Activated naive CD4-positive, alpha-beta T cell treated with anti-CD3 and anti-CD28 coated beads, Interleukin-2, amount 50 U/mL, for 24 hours (primary cell): ENCODE measurements at regions not wholly inside any gene's neighbourhood (a gene's known extent, or its start where the extent isn't known, plus 50 kb on each side); places are given as distances from the start of the nearest gene placed in this dataset.

Experiments used
- H3K27ac Mint-ChIP-seq: one replicate; pipeline ENCODE4 v1.8.0; 2021; ENCODE audit warnings: mild to moderate bottlenecking, mixed read lengths
- H3K27me3 Mint-ChIP-seq: one replicate; pipeline ENCODE4 v1.8.0; 2021; ENCODE audit warnings: mixed read lengths
- H3K36me3 Mint-ChIP-seq: one replicate; pipeline ENCODE4 v1.8.0; 2021; ENCODE audit warnings: mixed read lengths
- H3K4me1 Mint-ChIP-seq: one replicate; pipeline ENCODE4 v1.8.0; 2021; ENCODE audit warnings: mixed read lengths
- H3K4me3 Mint-ChIP-seq: one replicate; pipeline ENCODE4 v1.8.0; 2021; ENCODE audit warnings: mild to moderate bottlenecking, mixed read lengths
- H3K9me3 Mint-ChIP-seq: one replicate; pipeline ENCODE4 v1.8.0; 2021; ENCODE audit warnings: mixed read lengths

DNA sequence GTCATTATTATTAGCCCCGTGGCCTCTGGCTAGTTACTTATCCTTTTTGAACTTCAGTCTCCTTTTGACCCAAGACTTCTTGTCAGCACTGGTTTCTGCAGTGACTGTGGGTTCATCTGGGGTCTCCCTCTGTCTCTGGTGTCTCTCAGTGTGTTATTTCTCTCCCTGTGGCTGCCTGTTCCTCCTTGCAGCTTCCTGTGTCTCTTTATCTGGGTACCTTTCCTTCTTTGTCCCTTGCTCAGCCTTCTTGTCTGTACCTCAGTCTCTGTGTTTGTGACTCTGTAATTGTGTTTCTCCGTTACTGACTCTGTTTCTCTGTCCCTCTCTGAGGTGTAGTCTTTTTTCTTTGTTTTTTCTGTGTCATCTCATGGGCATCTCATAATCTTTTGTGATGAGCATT, 102.6 kb upstream of the CDH11 start:
- H3K27ac Mint-ChIP-seq = no peak overlapping the region
- H3K4me1 Mint-ChIP-seq = no peaks in the 10 kb centered on the region
- peaks cover 6% of the 10 kb centered on the region for H3K9me3 Mint-ChIP-seq
- no peaks in the 10 kb centered on the region for H3K36me3 Mint-ChIP-seq
- H3K4me3 Mint-ChIP-seq = no peak overlapping the region
- no peaks in the 10 kb centered on the region for H3K27me3 Mint-ChIP-seq

- Mint-ChIP-seq H3K4me3 (no peak overlapping the region), H3K9me3 (no peaks in the 10 kb centered on the region), H3K27ac (no peak overlapping the region), H3K36me3 (no peaks in the 10 kb centered on the region), H3K27me3 (no peaks in the 10 kb centered on the region), H3K4me1 (no peaks in the 10 kb centered on the region)
Observed at GRCh38 chr16:65223335-65223734, 101.5 kb upstream of the CDH11 start.

DNA sequence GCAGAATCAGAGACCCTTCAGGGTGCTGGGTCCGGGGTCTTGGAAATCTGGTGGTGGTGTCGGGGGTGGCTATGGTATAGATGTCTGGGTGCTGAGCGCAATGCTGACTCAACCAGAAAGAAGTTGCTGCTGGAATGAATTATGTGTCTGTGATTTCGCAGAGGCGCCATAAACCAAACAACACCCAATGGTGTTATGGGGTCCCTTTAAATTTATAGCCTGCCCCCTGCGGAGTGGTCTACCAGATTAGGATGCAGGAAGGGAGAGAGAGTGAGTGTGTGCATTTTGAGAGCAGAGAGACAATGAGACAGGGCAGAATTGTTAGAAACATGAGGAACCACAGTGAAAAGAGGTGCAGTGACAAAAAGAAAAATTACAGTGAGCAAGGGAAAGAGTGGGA, 100.7 kb upstream of the CDH11 start:
- Mint-ChIP-seq H3K9me3 (no peaks in the 10 kb centered on the region), H3K36me3 (no peaks in the 10 kb centered on the region), H3K27me3 (no peaks in the 10 kb centered on the region), H3K4me3 (no peak overlapping the region), H3K4me1 (no peaks in the 10 kb centered on the region), H3K27ac (no peak overlapping the region)

DNA sequence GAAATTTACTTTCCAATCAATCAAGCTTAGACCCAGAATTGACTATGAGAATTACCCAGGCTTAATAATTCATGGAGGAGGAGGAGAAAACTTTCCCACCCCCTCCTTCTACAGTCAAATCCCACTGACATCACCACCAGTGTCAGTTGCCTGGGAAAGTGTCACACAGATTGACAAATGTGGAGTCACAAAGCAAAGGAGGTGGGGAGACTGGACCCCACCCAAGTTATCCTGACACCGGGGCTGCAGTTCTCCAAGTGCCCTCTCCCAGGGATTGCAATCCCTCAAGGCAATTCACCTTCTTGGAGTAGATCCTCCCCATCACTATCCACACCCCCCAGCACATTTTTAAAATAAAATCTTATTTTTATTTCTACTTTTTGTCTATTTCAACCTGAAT, 100.2 kb upstream of the CDH11 start:
- H3K27me3 Mint-ChIP-seq = no peaks in the 10 kb centered on the region
- H3K36me3 Mint-ChIP-seq = no peaks in the 10 kb centered on the region
- no peak overlapping the region for H3K4me3 Mint-ChIP-seq
- no peak overlapping the region for H3K27ac Mint-ChIP-seq
- no peaks in the 10 kb centered on the region for H3K4me1 Mint-ChIP-seq
- no peaks in the 10 kb centered on the region for H3K9me3 Mint-ChIP-seq

- no peaks in the 10 kb centered on the region for H3K27me3 Mint-ChIP-seq
- H3K9me3 Mint-ChIP-seq = no peaks in the 10 kb centered on the region
- no peaks in the 10 kb centered on the region for H3K36me3 Mint-ChIP-seq
- H3K4me1 Mint-ChIP-seq = no peaks in the 10 kb centered on the region
- no peak overlapping the region for H3K27ac Mint-ChIP-seq
- no peak overlapping the region for H3K4me3 Mint-ChIP-seq
Observed at GRCh38 chr16:65219786-65220185, 97.9 kb upstream of the CDH11 start.

DNA sequence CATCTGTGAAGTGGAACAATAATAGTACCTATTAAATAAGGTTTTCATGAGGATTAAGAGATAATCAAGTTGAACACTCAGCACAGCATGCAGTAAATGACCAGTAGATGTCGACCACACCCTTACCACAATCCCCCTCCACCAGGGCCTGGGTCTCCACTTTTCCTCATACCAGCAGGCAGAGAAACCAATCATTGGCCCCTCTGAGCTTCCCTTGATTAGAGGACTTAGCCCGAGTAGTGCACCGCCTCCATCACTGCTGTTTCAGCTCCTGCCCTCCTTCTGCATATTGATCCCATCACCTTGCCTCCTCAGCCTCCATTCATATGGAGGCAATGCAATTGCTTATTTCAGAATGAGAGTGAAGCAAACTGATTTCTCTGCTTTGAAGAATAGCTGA, 96.5 kb upstream of the CDH11 start:
- H3K27ac Mint-ChIP-seq = no peak overlapping the region

DNA sequence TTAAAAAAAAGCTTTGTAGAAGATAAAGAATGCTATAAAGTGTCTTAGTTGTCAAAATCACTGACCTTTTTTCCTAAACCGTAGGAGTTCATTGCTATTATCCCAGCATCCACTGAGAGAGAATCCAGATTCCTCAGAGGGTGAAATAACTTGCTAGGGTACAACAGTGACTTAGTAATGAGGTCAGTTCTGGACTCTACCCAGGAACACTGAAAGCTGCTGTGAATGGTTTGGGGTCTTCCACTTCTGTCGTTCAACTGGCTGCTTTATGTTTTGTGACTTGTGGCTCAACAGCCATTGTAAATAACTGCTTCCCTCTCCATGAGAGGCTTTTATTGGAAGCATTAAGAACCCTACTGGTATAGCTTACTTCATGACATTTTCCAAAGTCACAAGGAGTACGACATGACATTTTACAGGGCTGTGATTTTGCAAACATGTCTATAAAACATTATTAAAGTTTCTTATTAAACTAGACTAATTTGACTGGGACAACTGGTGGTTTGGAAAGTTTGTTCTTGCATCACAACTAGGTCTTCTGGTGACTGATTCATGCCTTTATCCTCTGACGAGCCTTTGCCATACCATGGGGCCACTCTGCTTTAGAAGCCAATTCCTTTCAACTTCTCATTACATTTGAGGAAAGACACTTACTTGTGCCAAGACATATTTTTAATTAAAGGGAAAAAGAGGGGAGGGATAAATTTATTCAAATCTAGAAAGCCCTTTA, 92.2 kb upstream of the CDH11 start:
- H3K4me3 Mint-ChIP-seq = no peak overlapping the region
- no peaks in the 10 kb centered on the region for H3K36me3 Mint-ChIP-seq
- no peaks in the 10 kb centered on the region for H3K9me3 Mint-ChIP-seq
- no peak overlapping the region for H3K27ac Mint-ChIP-seq
- H3K4me1 Mint-ChIP-seq = no peaks in the 10 kb centered on the region
- no peaks in the 10 kb centered on the region for H3K27me3 Mint-ChIP-seq

More for the DNA sequence above, 96.5 kb upstream of the CDH11 start:
- H3K36me3 Mint-ChIP-seq = no peaks in the 10 kb centered on the region
- H3K4me3 Mint-ChIP-seq = no peak overlapping the region
- no peaks in the 10 kb centered on the region for H3K27me3 Mint-ChIP-seq
- no peaks in the 10 kb centered on the region for H3K9me3 Mint-ChIP-seq
- H3K4me1 Mint-ChIP-seq = no peaks in the 10 kb centered on the region

DNA sequence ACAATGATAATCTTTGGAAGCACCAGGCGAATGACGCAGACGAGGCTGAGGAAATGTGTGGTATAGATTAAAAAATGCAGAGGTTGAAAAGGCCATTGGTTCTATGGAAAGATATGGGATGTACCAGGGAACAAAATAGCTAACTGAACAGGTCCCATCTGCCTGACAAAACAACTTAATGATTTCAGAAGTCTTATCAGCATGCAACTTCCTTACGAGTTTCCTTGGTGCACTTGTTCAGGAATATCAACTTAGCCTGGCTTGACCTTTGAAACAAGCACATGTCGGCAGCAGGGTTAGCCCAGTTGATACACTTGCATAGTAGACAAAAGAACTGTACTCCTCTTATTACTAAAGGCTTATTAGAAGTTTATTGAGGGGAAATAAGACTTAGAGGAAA, 90.9 kb upstream of the CDH11 start:
- H3K27me3 Mint-ChIP-seq = no peaks in the 10 kb centered on the region
- no peaks in the 10 kb centered on the region for H3K36me3 Mint-ChIP-seq
- no peaks in the 10 kb centered on the region for H3K4me1 Mint-ChIP-seq

DNA sequence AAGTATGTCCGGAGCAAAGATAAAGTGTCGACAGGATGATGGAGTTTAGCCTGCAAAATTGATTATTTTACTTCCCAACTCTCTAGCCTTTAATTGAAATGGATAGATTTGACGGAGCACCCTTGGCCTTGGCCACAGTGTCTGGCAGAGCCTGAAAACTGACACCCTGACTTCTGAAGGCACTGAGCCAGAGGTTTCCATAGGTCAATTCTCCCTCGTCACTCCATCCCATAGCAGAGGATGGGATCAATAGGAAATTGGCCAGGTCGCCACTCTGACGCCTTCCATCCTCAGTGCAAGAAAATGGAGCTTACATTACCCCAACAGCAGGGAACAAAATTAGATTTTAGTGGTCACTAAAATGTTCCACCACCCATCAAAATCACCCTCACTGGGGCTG, 90.4 kb upstream of the CDH11 start:
- no peaks in the 10 kb centered on the region for H3K9me3 Mint-ChIP-seq
- H3K4me3 Mint-ChIP-seq = no peak overlapping the region
- no peaks in the 10 kb centered on the region for H3K4me1 Mint-ChIP-seq
- no peaks in the 10 kb centered on the region for H3K27me3 Mint-ChIP-seq
- H3K36me3 Mint-ChIP-seq = no peaks in the 10 kb centered on the region
- no peak overlapping the region for H3K27ac Mint-ChIP-seq

More for the DNA sequence above, 90.9 kb upstream of the CDH11 start:
- no peaks in the 10 kb centered on the region for H3K9me3 Mint-ChIP-seq
- H3K27ac Mint-ChIP-seq = no peak overlapping the region
- no peak overlapping the region for H3K4me3 Mint-ChIP-seq

GRCh38 chr16:65202461-65202860, 80.6 kb upstream of the CDH11 start:
- Mint-ChIP-seq H3K4me3 (no peak overlapping the region), H3K27me3 (no peaks in the 10 kb centered on the region), H3K4me1 (no peaks in the 10 kb centered on the region), H3K36me3 (no peaks in the 10 kb centered on the region), H3K9me3 (peaks cover 13% of the 10 kb centered on the region), H3K27ac (no peak overlapping the region)

DNA sequence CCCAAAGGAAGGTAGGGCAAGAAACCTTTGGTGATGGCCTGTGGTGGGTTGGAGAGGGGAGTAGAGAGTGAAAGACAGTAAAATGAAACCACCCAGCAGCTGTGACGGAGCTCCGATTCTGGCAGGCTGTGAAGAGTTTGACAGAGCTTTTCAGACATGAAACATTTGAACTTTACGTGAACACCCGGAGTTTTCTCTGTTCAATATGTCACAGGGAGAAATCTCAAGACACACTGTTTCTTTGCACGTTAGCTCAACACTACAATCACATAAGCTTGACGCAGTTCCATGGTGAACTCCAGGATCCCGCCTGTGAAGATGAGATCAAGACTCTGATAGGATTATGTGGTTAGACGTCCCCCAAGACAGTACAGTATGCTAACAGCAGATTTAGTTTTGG, 79.6 kb upstream of the CDH11 start:
- no peaks in the 10 kb centered on the region for H3K4me1 Mint-ChIP-seq
- H3K36me3 Mint-ChIP-seq = no peaks in the 10 kb centered on the region
- peaks cover 10% of the 10 kb centered on the region for H3K9me3 Mint-ChIP-seq
- no peaks in the 10 kb centered on the region for H3K27me3 Mint-ChIP-seq
- H3K27ac Mint-ChIP-seq = no peak overlapping the region
- no peak overlapping the region for H3K4me3 Mint-ChIP-seq

DNA sequence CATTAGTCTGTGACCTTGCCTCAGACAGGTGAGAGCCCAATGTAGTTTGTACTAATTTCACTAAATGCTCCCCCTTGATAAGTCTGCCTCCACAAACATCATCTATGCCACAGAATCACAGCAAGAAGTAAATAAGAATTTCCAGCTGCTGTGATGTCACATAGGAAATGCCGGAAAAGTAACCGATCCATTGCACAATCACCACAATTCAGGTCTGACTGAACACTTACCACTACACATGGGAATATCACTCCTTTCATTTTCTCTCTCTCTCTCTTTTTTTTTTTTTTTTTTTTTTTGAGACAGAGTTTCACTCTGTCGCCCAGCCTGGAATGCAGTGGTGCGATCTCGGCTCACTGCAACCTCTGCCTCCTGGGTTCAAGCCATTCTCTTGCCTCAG, 79.0 kb upstream of the CDH11 start:
- Mint-ChIP-seq H3K36me3 (no peaks in the 10 kb centered on the region), H3K27me3 (no peaks in the 10 kb centered on the region), H3K27ac (no peak overlapping the region), H3K4me3 (no peak overlapping the region), H3K9me3 (peaks cover 8% of the 10 kb centered on the region), H3K4me1 (no peaks in the 10 kb centered on the region)

- Mint-ChIP-seq H3K27ac (no peak overlapping the region), H3K27me3 (no peaks in the 10 kb centered on the region), H3K4me1 (no peaks in the 10 kb centered on the region), H3K4me3 (no peak overlapping the region), H3K9me3 (peaks cover 10% of the 10 kb centered on the region), H3K36me3 (no peaks in the 10 kb centered on the region)
Observed at GRCh38 chr16:65200156-65200773, 78.4 kb upstream of the CDH11 start.

GRCh38 chr16:65196420-65197075, 74.7 kb upstream of the CDH11 start:
- Mint-ChIP-seq H3K4me3 (no peak overlapping the region), H3K4me1 (no peaks in the 10 kb centered on the region), H3K9me3 (peaks cover 3% of the 10 kb centered on the region), H3K36me3 (no peaks in the 10 kb centered on the region), H3K27ac (no peak overlapping the region), H3K27me3 (no peaks in the 10 kb centered on the region)

GRCh38 chr16:65195998-65196397, 74.1 kb upstream of the CDH11 start:
- Mint-ChIP-seq H3K9me3 (peaks cover 3% of the 10 kb centered on the region), H3K4me3 (no peak overlapping the region), H3K27ac (no peak overlapping the region), H3K36me3 (no peaks in the 10 kb centered on the region), H3K4me1 (no peaks in the 10 kb centered on the region), H3K27me3 (no peaks in the 10 kb centered on the region)

DNA sequence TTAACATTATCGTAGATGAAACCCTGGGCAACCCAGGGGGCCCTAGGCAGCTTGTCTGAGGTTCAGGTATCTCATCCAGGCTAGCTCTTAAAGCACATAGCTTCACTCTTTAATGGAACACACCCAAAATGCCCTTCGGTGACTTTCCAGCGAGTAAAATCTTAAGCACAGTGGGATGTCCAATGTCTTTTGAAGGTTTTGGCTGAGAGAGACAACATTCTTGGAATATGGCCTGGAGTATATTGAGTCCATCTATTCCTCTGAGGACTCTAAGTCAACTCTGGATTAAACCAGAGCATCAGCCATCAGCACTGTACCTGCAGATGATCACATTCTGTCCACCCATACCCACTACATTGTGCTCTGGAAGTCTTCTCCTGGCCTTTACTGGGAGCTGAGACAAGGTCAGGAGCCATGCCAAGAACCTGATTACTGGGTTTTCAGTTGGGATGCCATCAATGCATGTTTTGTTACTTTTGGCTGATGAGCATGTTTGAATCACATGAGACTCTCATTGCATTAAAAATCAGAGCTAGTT, 63.4 kb upstream of the CDH11 start:
- H3K27me3 Mint-ChIP-seq = no peaks in the 10 kb centered on the region
- H3K9me3 Mint-ChIP-seq = no peaks in the 10 kb centered on the region
- no peaks in the 10 kb centered on the region for H3K4me1 Mint-ChIP-seq
- no peak overlapping the region for H3K27ac Mint-ChIP-seq
- H3K36me3 Mint-ChIP-seq = no peaks in the 10 kb centered on the region
- no peak overlapping the region for H3K4me3 Mint-ChIP-seq
